CD4-positive, alpha-beta T cell (primary cell): ENCODE measurements at regions not wholly inside any gene's neighbourhood (a gene's known extent, or its start where the extent isn't known, plus 50 kb on each side); places are given as distances from the start of the nearest gene placed in this dataset.
"Not testable (repeated sequence)": the region's sequence is repeated elsewhere in the genome, so short reads cannot be mapped to it uniquely, and the experiment has no call there.

Experiments used
- ATAC-seq: fragments of 200-7000 bp; cut with Tn5 transposase; one replicate; pipeline ENCODE4 v1.10.0; 2022; ENCODE audit warnings: mild to moderate bottlenecking; ENCODE audit not compliant: poor library complexity
- CTCF ChIA-PET: fragments of 350-600 bp; sonication (Branson Sonifier 250); formaldehyde crosslinking; loops from one replicate; lab custom pipeline; 2021; ENCODE audit warnings: antibody characterized with exemption, inconsistent platforms; lab: Charles Lee
- POLR2A ChIA-PET: fragments of 350-600 bp; sonication (Branson Sonifier 250); formaldehyde crosslinking; loops from one replicate; lab custom pipeline; 2021; ENCODE audit warnings: antibody characterized with exemption, inconsistent platforms; lab: Charles Lee
- DNase-seq, 14 experiments: peaks; one replicate each; pipeline ENCODE4 v3.0.0-alpha.2; 2013 to 2020; ENCODE audit warnings: mixed read lengths in 2 of 14
- H3K27ac ChIP-seq, 2 donors: one replicate each; pipeline versions ENCODE4 v1.5.1 to v1.7.0; 2013; ENCODE audit warnings: low read length in 2 of 2, low read depth in 1 of 2, mild to moderate bottlenecking in 1 of 2
- H3K27me3 ChIP-seq, 2 experiments: 1 replicate in 1 of 2; 2 replicates in 1 of 2; pipeline versions ENCODE4 v1.6.1 to v1.7.0; 2013; ENCODE audit warnings: low read length in 2 of 2, control low read depth in 1 of 2, mild to moderate bottlenecking in 1 of 2, moderate library complexity in 1 of 2; ENCODE audit not compliant: insufficient read depth in 2 of 2, control insufficient read depth in 1 of 2
- H3K36me3 ChIP-seq: one replicate; pipeline ENCODE4 v1.6.1; 2013; ENCODE audit warnings: low read length, control low read depth; ENCODE audit not compliant: insufficient read depth
- H3K4me1 ChIP-seq: one replicate; pipeline ENCODE4 v1.6.1; 2013; ENCODE audit warnings: low read length, control low read depth; ENCODE audit not compliant: insufficient read depth
- H3K4me3 ChIP-seq: one replicate; pipeline ENCODE4 v1.5.1; 2013; ENCODE audit warnings: mild to moderate bottlenecking, low read length, moderate library complexity
- H3K9me3 ChIP-seq, 2 experiments: 1 replicate in 1 of 2; 2 replicates in 1 of 2; pipeline versions ENCODE4 v1.6.1 to v1.7.0; 2013; ENCODE audit warnings: low read length in 2 of 2, mild to moderate bottlenecking in 2 of 2, control low read depth in 1 of 2, moderate library complexity in 1 of 2; ENCODE audit not compliant: control insufficient read depth in 1 of 2, insufficient read depth in 1 of 2
- H3K27ac Mint-ChIP-seq: one replicate; pipeline ENCODE4 v1.8.0; 2020; ENCODE audit warnings: mixed read lengths
- H3K27me3 Mint-ChIP-seq: one replicate; pipeline ENCODE4 v1.8.0; 2021; ENCODE audit warnings: mixed read lengths
- H3K36me3 Mint-ChIP-seq: one replicate; pipeline ENCODE4 v1.8.0; 2021; ENCODE audit warnings: low read depth, mixed read lengths
- H3K4me1 Mint-ChIP-seq: one replicate; pipeline ENCODE4 v1.8.0; 2021; ENCODE audit warnings: low read depth, mixed read lengths
- H3K4me3 Mint-ChIP-seq: one replicate; pipeline ENCODE4 v1.8.0; 2020; ENCODE audit warnings: mild to moderate bottlenecking, mixed read lengths
- H3K9me3 Mint-ChIP-seq: one replicate; pipeline ENCODE4 v1.8.0; 2020; ENCODE audit warnings: mixed read lengths
- intact Hi-C, 2 experiments: fragments of 100-400 bp; cut with DNase I in 1 of 2; cut with micrococcal nuclease in 1 of 2; formaldehyde crosslinking; loops; one replicate each; pipeline versions ENCODE4 v1.15.1 to v1.9.0; 2023 to 2025; cut with DNase I, micrococcal nuclease
- TF ChIP-seq, protein P1 (sequence below): fragments of 200-600 bp; IDR thresholded peaks from one replicate; pipeline ENCODE4 v1.8.0; 2022; ENCODE audit warnings: antibody characterized with exemption, mild to moderate bottlenecking

DNA sequence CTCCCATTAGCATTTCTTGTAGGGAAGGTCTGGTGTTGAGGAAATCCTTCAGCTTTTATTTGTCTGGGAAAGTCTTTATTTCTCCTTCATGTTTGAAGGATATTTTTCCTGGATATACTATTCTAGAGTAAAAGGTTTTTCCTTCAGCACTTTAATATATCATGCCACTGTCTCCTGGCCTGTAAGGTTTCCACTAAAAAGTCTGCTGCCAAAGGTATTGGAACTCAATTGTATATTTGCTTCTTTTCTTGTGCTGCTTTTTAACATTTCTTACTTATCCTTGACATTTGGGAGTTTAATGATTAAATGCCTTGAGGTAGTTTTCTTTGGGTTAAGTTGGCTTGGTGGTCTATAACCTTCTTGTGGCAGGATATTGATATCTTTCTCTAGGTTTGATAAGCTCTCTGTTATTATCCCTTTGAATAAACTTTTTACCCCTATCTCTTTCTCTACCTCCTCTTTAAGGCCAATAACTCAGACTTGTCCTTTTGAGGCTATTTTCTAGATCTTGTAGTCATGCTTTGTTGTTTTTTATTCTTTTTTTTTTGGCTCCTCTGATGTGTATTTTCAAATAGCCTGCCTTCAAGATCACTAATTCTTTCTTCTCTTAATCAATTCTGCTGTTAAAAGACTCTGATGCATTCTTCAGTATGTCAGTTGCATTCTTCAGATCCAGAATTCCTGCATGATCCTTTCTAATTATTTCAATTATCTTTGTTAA, 225.0 kb upstream of the ZNF217 start:
- ChIA-PET POLR2A (no interaction called here), CTCF (interaction anchor here (0.7 kb wide), 1 partner anchor 116 kb away, joined by 4 read pairs; no protein-coding TSS in a partner anchor)
- no peaks in the 10 kb centered on the region for H3K27me3 ChIP-seq
- H3K4me1 Mint-ChIP-seq, result peaks cover 34% of the 10 kb centered on the region
- H3K4me1 ChIP-seq, result no peaks in the 10 kb centered on the region
- TF ChIP-seq, protein P1, sequence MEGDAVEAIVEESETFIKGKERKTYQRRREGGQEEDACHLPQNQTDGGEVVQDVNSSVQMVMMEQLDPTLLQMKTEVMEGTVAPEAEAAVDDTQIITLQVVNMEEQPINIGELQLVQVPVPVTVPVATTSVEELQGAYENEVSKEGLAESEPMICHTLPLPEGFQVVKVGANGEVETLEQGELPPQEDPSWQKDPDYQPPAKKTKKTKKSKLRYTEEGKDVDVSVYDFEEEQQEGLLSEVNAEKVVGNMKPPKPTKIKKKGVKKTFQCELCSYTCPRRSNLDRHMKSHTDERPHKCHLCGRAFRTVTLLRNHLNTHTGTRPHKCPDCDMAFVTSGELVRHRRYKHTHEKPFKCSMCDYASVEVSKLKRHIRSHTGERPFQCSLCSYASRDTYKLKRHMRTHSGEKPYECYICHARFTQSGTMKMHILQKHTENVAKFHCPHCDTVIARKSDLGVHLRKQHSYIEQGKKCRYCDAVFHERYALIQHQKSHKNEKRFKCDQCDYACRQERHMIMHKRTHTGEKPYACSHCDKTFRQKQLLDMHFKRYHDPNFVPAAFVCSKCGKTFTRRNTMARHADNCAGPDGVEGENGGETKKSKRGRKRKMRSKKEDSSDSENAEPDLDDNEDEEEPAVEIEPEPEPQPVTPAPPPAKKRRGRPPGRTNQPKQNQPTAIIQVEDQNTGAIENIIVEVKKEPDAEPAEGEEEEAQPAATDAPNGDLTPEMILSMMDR, result no peak
- no peak for ATAC-seq
- no peaks in the 10 kb centered on the region for H3K36me3 Mint-ChIP-seq
- intact Hi-C loops, result loop anchor here in 1 of 2 experiments (5.0 kb wide), 1 partner anchor 41 kb away; no protein-coding TSS in a partner anchor
- H3K27ac ChIP-seq, result no peak overlapping the region
- DNase-seq, result no peak
- H3K9me3 ChIP-seq, result peaks cover 0 to 11% of the 10 kb centered on the region in 2 experiments
- H3K4me3 Mint-ChIP-seq, result no peak overlapping the region
- H3K27me3 Mint-ChIP-seq, result no peaks in the 10 kb centered on the region
- H3K27ac Mint-ChIP-seq, result no peak overlapping the region
- peaks cover 5% of the 10 kb centered on the region for H3K9me3 Mint-ChIP-seq
- H3K36me3 ChIP-seq, result no peaks in the 10 kb centered on the region
- no peak overlapping the region for H3K4me3 ChIP-seq

DNA sequence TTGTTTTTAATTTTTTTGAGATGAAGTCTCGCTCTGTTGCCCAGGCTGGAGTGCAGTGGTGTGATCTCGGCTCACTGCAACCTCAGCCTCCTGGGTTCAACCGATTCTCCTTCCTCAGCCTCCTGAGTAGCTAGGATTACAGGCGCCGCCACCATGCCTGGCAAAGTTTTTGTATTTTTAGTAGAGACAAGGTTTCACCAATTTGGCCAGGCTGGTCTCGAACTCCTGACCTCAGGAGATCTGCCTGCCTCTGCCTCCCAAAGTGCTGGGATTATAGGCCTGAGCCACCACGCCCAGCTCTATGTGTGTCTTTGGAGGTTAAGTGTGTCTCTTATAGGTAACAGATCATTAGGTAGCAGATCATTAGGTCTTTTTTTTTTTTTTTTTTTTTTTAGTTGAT, 223.9 kb upstream of the ZNF217 start:
- intact Hi-C loops, result loop anchor here in 1 of 2 experiments (5.0 kb wide), 1 partner anchor 40 kb away; no protein-coding TSS in a partner anchor
- H3K27ac Mint-ChIP-seq, H3K4me3 Mint-ChIP-seq, H3K36me3 ChIP-seq, H3K27me3 ChIP-seq, ATAC-seq, H3K36me3 Mint-ChIP-seq, H3K4me1 ChIP-seq, H3K4me3 ChIP-seq, DNase-seq, H3K27me3 Mint-ChIP-seq, H3K9me3 Mint-ChIP-seq, POLR2A ChIA-PET, H3K27ac ChIP-seq: not testable (repeated sequence)
- H3K4me1 Mint-ChIP-seq, result peaks cover 34% of the 10 kb centered on the region
- CTCF ChIA-PET, result interaction anchor here (0.6 to 1.1 kb wide), 4 partner anchors 9 to 445 kb away, joined by 3 to 4 read pairs (median 4); no protein-coding TSS in a partner anchor
- H3K9me3 ChIP-seq, result peaks cover 0 to 11% of the 10 kb centered on the region in 2 experiments

DNA sequence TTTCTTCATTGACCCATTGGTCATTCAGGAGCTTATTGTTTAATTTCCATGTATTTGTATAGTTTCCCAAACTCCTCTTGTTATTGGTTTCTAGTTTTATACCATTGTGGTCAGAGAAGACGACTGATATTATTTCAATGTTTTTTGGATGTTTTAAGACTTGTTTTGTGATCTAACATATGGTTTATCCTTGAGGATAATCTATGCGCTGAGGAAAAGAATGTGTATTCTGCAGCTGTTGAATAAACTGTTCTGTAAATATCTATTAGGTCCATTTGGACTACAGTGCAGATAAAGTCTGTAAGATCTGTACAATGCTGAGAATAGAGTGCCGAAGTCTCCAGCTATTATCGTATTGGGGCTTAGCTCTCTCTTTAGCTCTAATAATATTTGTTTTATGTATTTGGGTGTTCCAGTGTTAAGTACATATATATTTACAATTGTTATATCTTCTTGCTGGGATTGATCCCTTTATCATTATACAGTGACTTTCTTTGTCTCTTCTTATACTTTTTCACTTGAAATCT, 223.3 kb upstream of the ZNF217 start:
- H3K36me3 Mint-ChIP-seq, result no peaks in the 10 kb centered on the region
- no peaks in the 10 kb centered on the region for H3K27me3 Mint-ChIP-seq

More for the DNA sequence above, 223.3 kb upstream of the ZNF217 start:
- Histone ChIP-seq H3K27ac (no peak overlapping the region), H3K27me3 (no peaks in the 10 kb centered on the region), H3K4me3 (no peak overlapping the region), H3K9me3 (peaks cover 0 to 11% of the 10 kb centered on the region in 2 experiments), H3K36me3 (no peaks in the 10 kb centered on the region), H3K4me1 (no peaks in the 10 kb centered on the region)
- intact Hi-C loops, result loop anchor here in 1 of 2 experiments (5.0 kb wide), 1 partner anchor 40 kb away; no protein-coding TSS in a partner anchor
- Mint-ChIP-seq H3K4me1 (peaks cover 34% of the 10 kb centered on the region), H3K27ac (no peak overlapping the region), H3K4me3 (no peak overlapping the region), H3K9me3 (peaks cover 5% of the 10 kb centered on the region)
- TF ChIP-seq, protein P1, result no peak
- DNase-seq (no peak), ATAC-seq (no peak)
- ChIA-PET CTCF (interaction anchor here (1.1 to 1.2 kb wide), 2 partner anchors 11 to 24 kb away, joined by 3 read pairs; no protein-coding TSS in a partner anchor), POLR2A (interaction anchor here (0.9 kb wide), 1 partner anchor 11 kb away, joined by 3 read pairs; no protein-coding TSS in a partner anchor)
